HCT116 (cell line): ENCODE measurements at regions not wholly inside any gene's neighbourhood (a gene's known extent, or its start where the extent isn't known, plus 50 kb on each side); places are given as distances from the start of the nearest gene placed in this dataset.

Source experiments
- ATAC-seq: fragments of 200-7000 bp; cut with Tn5 transposase; 2 replicates; pipeline ENCODE4 v1.9.1; 2020; ENCODE audit warnings: mild to moderate bottlenecking, moderate library complexity
- BruUV-seq: library from RNA; stranded (reverse); fragments of 400-500 nt; replicated peaks from 2 replicates; lab custom pipeline; 2021; lab: Mats Ljungman, UMichigan
- CTCF ChIA-PET: fragments of 300-600 bp; sonication (Branson Sonifier 250); formaldehyde crosslinking; loops from one replicate; lab custom pipeline; 2021; ENCODE audit warnings: antibody characterized with exemption; lab: Charles Lee
- POLR2A ChIA-PET: fragments of 300-600, 350-600 bp; sonication (Branson Sonifier 250); formaldehyde crosslinking; loops from one replicate; lab custom pipeline; 2021; ENCODE audit warnings: antibody characterized with exemption; lab: Charles Lee
- RAD21 ChIA-PET, 2 experiments: fragments of 300-600 bp; sonication (Branson Sonifier 250); formaldehyde crosslinking; loops; one replicate each; lab custom pipeline; 2023; ENCODE audit warnings: low total read pairs in 2 of 2; ENCODE audit not compliant: uncharacterized antibody in 2 of 2, unreplicated experiment in 2 of 2, low non-redundant PET in 1 of 2; lab: Charles Lee
- DNase-seq: peaks from one replicate; pipeline ENCODE4 v3.0.0-alpha.2; 2010; ENCODE audit warnings: low read depth, low spot score
- H2AFZ ChIP-seq: fragments of 200-600 bp; shearing (Covaris generic), sonication (generic); 2 replicates; pipeline ENCODE4 v1.6.1; 2017; ENCODE audit warnings: low read depth, mixed run types, mixed read lengths, antibody characterized with exemption, low read length; ENCODE audit not compliant: poor library complexity, severe bottlenecking
- H3K27ac ChIP-seq: 2 replicates; pipeline ENCODE4 v1.5.1; 2012; ENCODE audit warnings: low read depth, low read length
- H3K27me3 ChIP-seq: fragments of 200-600 bp; sonication (generic); 2 replicates; pipeline ENCODE4 v1.6.1; 2016; ENCODE audit warnings: mixed run types, low read length, mixed read lengths; ENCODE audit not compliant: insufficient read depth
- H3K36me3 ChIP-seq, 2 experiments: fragments of 200-500 bp in 1 of 2; fragments of 200-600 bp in 1 of 2; sonication (Bioruptor generic) in 1 of 2; sonication (generic) in 1 of 2; 2 replicates each; pipeline versions ENCODE4 v1.5.1 to v1.6.1; 2014 to 2016; ENCODE audit warnings: low read length in 2 of 2, inconsistent platforms in 1 of 2, mixed read lengths in 1 of 2, mixed run types in 1 of 2; ENCODE audit not compliant: insufficient read depth in 2 of 2, control insufficient read depth in 1 of 2
- H3K4me1 ChIP-seq, 2 experiments: fragments of 200-600 bp in 1 of 2; sonication (generic) in 1 of 2; 2 replicates each; pipeline versions ENCODE4 v1.5.1 to v1.6.1; 2012 to 2017; ENCODE audit warnings: low read length in 2 of 2, inconsistent platforms in 1 of 2, mild to moderate bottlenecking in 1 of 2, mixed read lengths in 1 of 2, mixed run types in 1 of 2, moderate library complexity in 1 of 2; ENCODE audit not compliant: insufficient read depth in 2 of 2, control insufficient read depth in 1 of 2
- H3K4me2 ChIP-seq: fragments of 200-600 bp; sonication (generic); 2 replicates; pipeline ENCODE4 v1.6.1; 2017; ENCODE audit warnings: mixed run types, low read length, mixed read lengths
- H3K4me3 ChIP-seq, 2 experiments: fragments of 200-600 bp in 1 of 2; sonication (generic) in 1 of 2; replicated peaks in 1 of 2; 2 replicates each; pipeline ENCODE4 v1.5.1; 2011 to 2016; ENCODE audit warnings: low read length in 2 of 2, control low read depth in 1 of 2, low read depth in 1 of 2, mild to moderate bottlenecking in 1 of 2, mixed read lengths in 1 of 2, mixed run types in 1 of 2
- H3K79me2 ChIP-seq: fragments of 200-600 bp; sonication (generic); 2 replicates; pipeline ENCODE4 v1.6.1; 2017; ENCODE audit warnings: mild to moderate bottlenecking, mixed run types, low read length, moderate library complexity, mixed read lengths; ENCODE audit not compliant: insufficient read depth
- H3K9ac ChIP-seq: fragments of 200-600 bp; sonication (generic); 2 replicates; pipeline ENCODE4 v1.6.1; 2016; ENCODE audit warnings: low read length, mixed read lengths
- H3K9me2 ChIP-seq: fragments of 200-600 bp; sonication (generic), shearing (Covaris generic); 2 replicates; pipeline ENCODE4 v1.6.1; 2017; ENCODE audit warnings: mixed run types, mild to moderate bottlenecking, moderate library complexity; ENCODE audit not compliant: insufficient read depth
- H3K9me3 ChIP-seq, 2 experiments: fragments of 200-500 bp in 1 of 2; fragments of 200-600 bp in 1 of 2; sonication (Bioruptor generic) in 1 of 2; sonication (generic) in 1 of 2; 2 replicates each; pipeline ENCODE4 v1.6.1; 2014 to 2017; ENCODE audit warnings: low read length in 2 of 2, mixed read lengths in 2 of 2, inconsistent platforms in 1 of 2, low read depth in 1 of 2, mild to moderate bottlenecking in 1 of 2, mixed run types in 1 of 2, moderate library complexity in 1 of 2; ENCODE audit not compliant: control insufficient read depth in 1 of 2, insufficient read depth in 1 of 2
- H4K20me1 ChIP-seq: fragments of 200-600 bp; sonication (generic), shearing (Covaris generic); 2 replicates; pipeline ENCODE4 v1.6.1; 2017; ENCODE audit warnings: mixed run types, mild to moderate bottlenecking, moderate library complexity; ENCODE audit not compliant: insufficient read depth
- CBX3 ChIP-seq: IDR thresholded peaks from 2 replicates; pipeline ENCODE4 v1.6.1; 2012; ENCODE audit warnings: low read depth
- EGR1 ChIP-seq: IDR thresholded peaks from 2 replicates; pipeline ENCODE4 v1.6.1; 2012; ENCODE audit warnings: low read depth
- ELF1 ChIP-seq: IDR thresholded peaks from 2 replicates; pipeline ENCODE4 v1.6.1; 2012; ENCODE audit warnings: low read depth, borderline replicate concordance
- EZH2 ChIP-seq: fragments of 200-600 bp; sonication (generic); IDR thresholded peaks from 2 replicates; pipeline ENCODE4 v1.6.1; 2017; ENCODE audit warnings: antibody characterized with exemption, mixed run types
- EZH2phosphoT487 ChIP-seq: fragments of 200-600 bp; IDR thresholded peaks from 2 replicates; pipeline ENCODE4 v1.6.1; 2018; ENCODE audit warnings: antibody characterized with exemption, borderline replicate concordance
- FOSL1 ChIP-seq: IDR thresholded peaks from 2 replicates; pipeline ENCODE4 v1.6.1; 2012; ENCODE audit warnings: low read depth
- JUND ChIP-seq: IDR thresholded peaks from 2 replicates; pipeline ENCODE4 v1.6.1; 2012
- POLR2A ChIP-seq: IDR thresholded peaks from 2 replicates; pipeline ENCODE4 v1.7.0; 2011; ENCODE audit warnings: borderline replicate concordance; ENCODE audit not compliant: insufficient read depth, insufficient read length; ENCODE audit errors: extremely low read depth
- POLR2AphosphoS5 ChIP-seq: IDR thresholded peaks from 2 replicates; pipeline ENCODE4 v1.6.1; 2011; ENCODE audit warnings: mild to moderate bottlenecking, low read depth, low read length, moderate library complexity
- RAD21 ChIP-seq: IDR thresholded peaks from 2 replicates; pipeline ENCODE4 v1.6.1; 2012; ENCODE audit warnings: low read depth, mild to moderate bottlenecking
- SIN3A ChIP-seq: IDR thresholded peaks from 2 replicates; pipeline ENCODE4 v1.6.1; 2012; ENCODE audit warnings: low read depth
- SP1 ChIP-seq: IDR thresholded peaks from 2 replicates; pipeline ENCODE4 v1.6.1; 2012; ENCODE audit warnings: low read depth
- TCF7L2 ChIP-seq: IDR thresholded peaks from 2 replicates; pipeline ENCODE4 v1.7.0; 2011; ENCODE audit warnings: borderline replicate concordance, inconsistent platforms; ENCODE audit not compliant: insufficient read depth, insufficient read length; ENCODE audit errors: extremely low read depth
- YY1 ChIP-seq: IDR thresholded peaks from 2 replicates; pipeline ENCODE4 v1.6.1; 2011; ENCODE audit warnings: low read length, low read depth, moderate library complexity, mild to moderate bottlenecking; ENCODE audit not compliant: insufficient replicate concordance; ENCODE audit errors: extremely low read depth
- ZFX ChIP-seq: fragments of 450-650 bp; IDR thresholded peaks from 2 replicates; pipeline ENCODE4 v1.6.1; 2017
- ZNF274 ChIP-seq: fragments of 200-500 bp; sonication (Bioruptor generic); IDR thresholded peaks from 2 replicates; pipeline ENCODE4 v1.6.1; 2014; ENCODE audit warnings: mild to moderate bottlenecking, low read depth, low read length, inconsistent platforms
- intact Hi-C: fragments of 100-400 bp; cut with micrococcal nuclease; formaldehyde crosslinking; loops from 2 replicates; pipeline ENCODE4 v1.10.0; 2022
- TF ChIP-seq, protein P1 (sequence below): IDR thresholded peaks from 2 replicates; pipeline ENCODE4 v1.6.1; 2012; ENCODE audit warnings: low read depth
- TF ChIP-seq, protein P2 (sequence below), 3 experiments: fragments of 200-600 bp in 1 of 3; sonication (generic) in 1 of 3; IDR thresholded peaks in 2 of 3; conservative IDR thresholded peaks in 1 of 3; 2 replicates each; pipeline ENCODE4 v1.5.1; 2012 to 2017; ENCODE audit warnings: low read depth in 2 of 3, low read length in 2 of 3, antibody characterized with exemption in 1 of 3, borderline replicate concordance in 1 of 3, control low read depth in 1 of 3, mild to moderate bottlenecking in 1 of 3, mixed read lengths in 1 of 3, mixed run types in 1 of 3, moderate library complexity in 1 of 3; ENCODE audit not compliant: insufficient read depth in 1 of 3
- TF ChIP-seq, protein P3 (sequence below): IDR thresholded peaks from 2 replicates; pipeline ENCODE4 v1.6.1; 2012
- TF ChIP-seq, protein P4 (sequence below): IDR thresholded peaks from 2 replicates; pipeline ENCODE4 v1.6.1; 2011; ENCODE audit warnings: mild to moderate bottlenecking, low read length, moderate library complexity; ENCODE audit not compliant: insufficient replicate concordance; ENCODE audit errors: extremely low read depth

DNA sequence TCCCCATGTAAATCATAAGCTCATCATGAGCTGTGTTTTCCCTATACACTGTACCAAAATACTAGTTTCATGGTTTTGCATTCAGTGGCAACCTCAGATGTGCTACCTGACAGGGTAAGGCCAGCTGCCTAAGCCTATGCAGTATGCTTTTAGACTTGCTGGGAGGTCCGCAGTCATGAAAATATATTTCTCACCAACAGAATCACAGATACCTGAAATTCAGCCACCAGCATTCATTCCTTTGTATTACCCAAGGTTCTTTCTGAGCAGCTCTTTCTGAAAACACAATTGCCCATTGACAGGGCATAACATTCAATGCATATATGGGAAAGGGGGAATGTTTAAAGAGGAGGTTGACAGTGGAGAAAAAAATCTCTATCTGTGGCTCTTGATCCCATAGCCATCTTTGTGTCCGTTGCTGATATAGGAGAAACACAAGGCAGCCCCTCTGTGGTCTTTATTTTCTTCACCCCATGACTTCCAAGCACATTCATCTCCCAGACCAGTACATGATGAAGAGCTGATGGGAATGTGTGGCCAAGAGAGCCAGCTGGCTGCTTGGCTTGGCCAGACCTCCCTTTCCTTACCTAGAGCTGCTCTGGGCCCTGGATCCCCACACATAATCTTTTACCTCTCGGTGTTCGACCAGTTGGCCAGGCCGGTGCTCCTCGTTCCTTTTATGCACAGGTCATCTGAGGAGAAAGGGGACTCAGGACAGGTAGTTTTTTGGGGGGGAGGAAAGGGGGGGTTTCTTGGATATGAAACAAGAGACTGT, 162.9 kb downstream of the KCNA5 start:
- Histone ChIP-seq H3K9me2 (no peaks in the 10 kb centered on the region), H3K27ac (no peak overlapping the region), H3K79me2 (no peaks in the 10 kb centered on the region), H3K4me1 (no peaks in the 10 kb centered on the region), H3K36me3 (no peaks in the 10 kb centered on the region), H3K9me3 (no peaks in the 10 kb centered on the region), H4K20me1 (no peaks in the 10 kb centered on the region), H2AFZ (no peak overlapping the region), H3K9ac (no peak overlapping the region), H3K27me3 (no peaks in the 10 kb centered on the region), H3K4me3 (no peak overlapping the region), H3K4me2 (no peak overlapping the region)
- ATAC-seq (no peak), DNase-seq (no peak)
- RAD21 ChIA-PET: no interaction called here
- CTCF ChIA-PET: no interaction called here
- no peak for TF ChIP-seq JUND
- TF ChIP-seq, protein P1, sequence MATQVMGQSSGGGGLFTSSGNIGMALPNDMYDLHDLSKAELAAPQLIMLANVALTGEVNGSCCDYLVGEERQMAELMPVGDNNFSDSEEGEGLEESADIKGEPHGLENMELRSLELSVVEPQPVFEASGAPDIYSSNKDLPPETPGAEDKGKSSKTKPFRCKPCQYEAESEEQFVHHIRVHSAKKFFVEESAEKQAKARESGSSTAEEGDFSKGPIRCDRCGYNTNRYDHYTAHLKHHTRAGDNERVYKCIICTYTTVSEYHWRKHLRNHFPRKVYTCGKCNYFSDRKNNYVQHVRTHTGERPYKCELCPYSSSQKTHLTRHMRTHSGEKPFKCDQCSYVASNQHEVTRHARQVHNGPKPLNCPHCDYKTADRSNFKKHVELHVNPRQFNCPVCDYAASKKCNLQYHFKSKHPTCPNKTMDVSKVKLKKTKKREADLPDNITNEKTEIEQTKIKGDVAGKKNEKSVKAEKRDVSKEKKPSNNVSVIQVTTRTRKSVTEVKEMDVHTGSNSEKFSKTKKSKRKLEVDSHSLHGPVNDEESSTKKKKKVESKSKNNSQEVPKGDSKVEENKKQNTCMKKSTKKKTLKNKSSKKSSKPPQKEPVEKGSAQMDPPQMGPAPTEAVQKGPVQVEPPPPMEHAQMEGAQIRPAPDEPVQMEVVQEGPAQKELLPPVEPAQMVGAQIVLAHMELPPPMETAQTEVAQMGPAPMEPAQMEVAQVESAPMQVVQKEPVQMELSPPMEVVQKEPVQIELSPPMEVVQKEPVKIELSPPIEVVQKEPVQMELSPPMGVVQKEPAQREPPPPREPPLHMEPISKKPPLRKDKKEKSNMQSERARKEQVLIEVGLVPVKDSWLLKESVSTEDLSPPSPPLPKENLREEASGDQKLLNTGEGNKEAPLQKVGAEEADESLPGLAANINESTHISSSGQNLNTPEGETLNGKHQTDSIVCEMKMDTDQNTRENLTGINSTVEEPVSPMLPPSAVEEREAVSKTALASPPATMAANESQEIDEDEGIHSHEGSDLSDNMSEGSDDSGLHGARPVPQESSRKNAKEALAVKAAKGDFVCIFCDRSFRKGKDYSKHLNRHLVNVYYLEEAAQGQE: no peak
- TF ChIP-seq RAD21: no peak
- TF ChIP-seq TCF7L2: no peak
- no peak for TF ChIP-seq CBX3
- TF ChIP-seq, protein P2, sequence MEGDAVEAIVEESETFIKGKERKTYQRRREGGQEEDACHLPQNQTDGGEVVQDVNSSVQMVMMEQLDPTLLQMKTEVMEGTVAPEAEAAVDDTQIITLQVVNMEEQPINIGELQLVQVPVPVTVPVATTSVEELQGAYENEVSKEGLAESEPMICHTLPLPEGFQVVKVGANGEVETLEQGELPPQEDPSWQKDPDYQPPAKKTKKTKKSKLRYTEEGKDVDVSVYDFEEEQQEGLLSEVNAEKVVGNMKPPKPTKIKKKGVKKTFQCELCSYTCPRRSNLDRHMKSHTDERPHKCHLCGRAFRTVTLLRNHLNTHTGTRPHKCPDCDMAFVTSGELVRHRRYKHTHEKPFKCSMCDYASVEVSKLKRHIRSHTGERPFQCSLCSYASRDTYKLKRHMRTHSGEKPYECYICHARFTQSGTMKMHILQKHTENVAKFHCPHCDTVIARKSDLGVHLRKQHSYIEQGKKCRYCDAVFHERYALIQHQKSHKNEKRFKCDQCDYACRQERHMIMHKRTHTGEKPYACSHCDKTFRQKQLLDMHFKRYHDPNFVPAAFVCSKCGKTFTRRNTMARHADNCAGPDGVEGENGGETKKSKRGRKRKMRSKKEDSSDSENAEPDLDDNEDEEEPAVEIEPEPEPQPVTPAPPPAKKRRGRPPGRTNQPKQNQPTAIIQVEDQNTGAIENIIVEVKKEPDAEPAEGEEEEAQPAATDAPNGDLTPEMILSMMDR (IDR thresholded peaks at IDR 0.05 in 2 of 3, conservative IDR thresholded peaks at IDR 0.05 in 1 of 3; ENCODE audit: borderline replicate concordance in 1 of 3, insufficient read depth in 1 of 3, low read depth in 2 of 3, low read length in 2 of 3): no peak
- TF ChIP-seq EZH2: no peak
- no peak for TF ChIP-seq POLR2A
- no peak for TF ChIP-seq SP1
- no peak for TF ChIP-seq EZH2phosphoT487
- TF ChIP-seq, protein P3, sequence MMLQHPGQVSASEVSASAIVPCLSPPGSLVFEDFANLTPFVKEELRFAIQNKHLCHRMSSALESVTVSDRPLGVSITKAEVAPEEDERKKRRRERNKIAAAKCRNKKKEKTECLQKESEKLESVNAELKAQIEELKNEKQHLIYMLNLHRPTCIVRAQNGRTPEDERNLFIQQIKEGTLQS: no peak
- no peak for TF ChIP-seq SIN3A
- no peak for TF ChIP-seq YY1
- TF ChIP-seq, protein P4, sequence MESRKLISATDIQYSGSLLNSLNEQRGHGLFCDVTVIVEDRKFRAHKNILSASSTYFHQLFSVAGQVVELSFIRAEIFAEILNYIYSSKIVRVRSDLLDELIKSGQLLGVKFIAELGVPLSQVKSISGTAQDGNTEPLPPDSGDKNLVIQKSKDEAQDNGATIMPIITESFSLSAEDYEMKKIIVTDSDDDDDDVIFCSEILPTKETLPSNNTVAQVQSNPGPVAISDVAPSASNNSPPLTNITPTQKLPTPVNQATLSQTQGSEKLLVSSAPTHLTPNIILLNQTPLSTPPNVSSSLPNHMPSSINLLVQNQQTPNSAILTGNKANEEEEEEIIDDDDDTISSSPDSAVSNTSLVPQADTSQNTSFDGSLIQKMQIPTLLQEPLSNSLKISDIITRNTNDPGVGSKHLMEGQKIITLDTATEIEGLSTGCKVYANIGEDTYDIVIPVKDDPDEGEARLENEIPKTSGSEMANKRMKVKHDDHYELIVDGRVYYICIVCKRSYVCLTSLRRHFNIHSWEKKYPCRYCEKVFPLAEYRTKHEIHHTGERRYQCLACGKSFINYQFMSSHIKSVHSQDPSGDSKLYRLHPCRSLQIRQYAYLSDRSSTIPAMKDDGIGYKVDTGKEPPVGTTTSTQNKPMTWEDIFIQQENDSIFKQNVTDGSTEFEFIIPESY: no peak
- TF ChIP-seq ZNF274: no peak
- TF ChIP-seq ELF1: no peak
- no peak for TF ChIP-seq POLR2AphosphoS5
- TF ChIP-seq ZFX: no peak
- no peak for TF ChIP-seq EGR1
- TF ChIP-seq FOSL1: no peak
- intact Hi-C loops: no loop called here
- POLR2A ChIA-PET: no interaction called here
- no TSS peak for BruUV-seq
